ENCODE measurements at regions not wholly inside any gene's neighbourhood (a gene's known extent, or its start where the extent isn't known, plus 50 kb on each side); places are given as distances from the start of the nearest gene placed in this dataset.
A peak's percentile ranks its signal among the peaks of the same experiment; 100 is the strongest.

GRCh38 chr4:151931563-151931962 is 170.8 kb upstream of the GATB start:
- no peaks in the 10 kb centered on the region for H3K36me3 ChIP-seq (ENCODE audit: control insufficient read depth in 4 of 4, insufficient read depth in 4 of 4, low read length in 3 of 4)
- CTCF ChIA-PET: no interaction called here
- peaks cover 0 to 3% (median 0%) of the 10 kb centered on the region in 4 experiments for H3K4me1 ChIP-seq (ENCODE audit: control extremely low read depth in 1 of 4, control insufficient read depth in 4 of 4, insufficient read depth in 4 of 4, low read length in 3 of 4)
- H3K27ac ChIP-seq (ENCODE audit: insufficient read depth in 1 of 2, low read depth in 1 of 2, low read length in 2 of 2, poor library complexity in 1 of 2, severe bottlenecking in 2 of 2): no peak overlapping the region
- no peak for DNase-seq
- H3K27me3 ChIP-seq (replicated peaks in 2 of 5; ENCODE audit: control insufficient read depth in 4 of 5, insufficient read depth in 5 of 5, low read length in 4 of 5): peaks cover 0 to 6% (median 0%) of the 10 kb centered on the region in 5 experiments
- POLR2A ChIA-PET: no interaction called here
- H3K4me3 ChIP-seq (ENCODE audit: control insufficient read depth in 1 of 7, extremely low read depth in 1 of 7, insufficient read depth in 4 of 7, low read depth in 2 of 7, low read length in 6 of 7): no peak overlapping the region
- no peaks in the 10 kb centered on the region for H3K9me3 ChIP-seq (ENCODE audit: control extremely low read depth in 1 of 5, control insufficient read depth in 4 of 5, insufficient read depth in 2 of 5, low read depth in 1 of 5, low read length in 4 of 5)
- WGBS (ENCODE audit: insufficient coverage): 85% methylated on average over 2 of the region's 2 CpGs

GRCh38 chr4:151930372-151930771 is 169.6 kb upstream of the GATB start:
- Histone ChIP-seq H3K27me3 (replicated peaks in 2 of 5; ENCODE audit: control insufficient read depth in 4 of 5, insufficient read depth in 5 of 5, low read length in 4 of 5) (peaks cover 0 to 3% (median 0%) of the 10 kb centered on the region in 5 experiments), H3K36me3 (ENCODE audit: control insufficient read depth in 4 of 4, insufficient read depth in 4 of 4, low read length in 3 of 4) (no peaks in the 10 kb centered on the region), H3K4me1 (ENCODE audit: control extremely low read depth in 1 of 4, control insufficient read depth in 4 of 4, insufficient read depth in 4 of 4, low read length in 3 of 4) (peaks cover 0 to 3% (median 0%) of the 10 kb centered on the region in 4 experiments), H3K4me3 (ENCODE audit: control insufficient read depth in 1 of 7, extremely low read depth in 1 of 7, insufficient read depth in 4 of 7, low read depth in 2 of 7, low read length in 6 of 7) (no peak overlapping the region), H3K9me3 (ENCODE audit: control extremely low read depth in 1 of 5, control insufficient read depth in 4 of 5, insufficient read depth in 2 of 5, low read depth in 1 of 5, low read length in 4 of 5) (no peaks in the 10 kb centered on the region), H3K27ac (ENCODE audit: insufficient read depth in 1 of 2, low read depth in 1 of 2, low read length in 2 of 2, poor library complexity in 1 of 2, severe bottlenecking in 2 of 2) (no peak overlapping the region)
- WGBS (ENCODE audit: insufficient coverage): 0% methylated on average over 1 of the region's 2 CpGs
- ChIA-PET POLR2A (no interaction called here), CTCF (no interaction called here)
- DNase-seq: peak in 2 of 3 donors; percentile 1 to 2

- Histone ChIP-seq H3K27ac (ENCODE audit: insufficient read depth in 1 of 2, low read depth in 1 of 2, low read length in 2 of 2, poor library complexity in 1 of 2, severe bottlenecking in 2 of 2) (no peak overlapping the region), H3K27me3 (replicated peaks in 2 of 5; ENCODE audit: control insufficient read depth in 4 of 5, insufficient read depth in 5 of 5, low read length in 4 of 5) (peaks cover 0 to 3% (median 0%) of the 10 kb centered on the region in 5 experiments), H3K4me3 (ENCODE audit: control insufficient read depth in 1 of 7, extremely low read depth in 1 of 7, insufficient read depth in 4 of 7, low read depth in 2 of 7, low read length in 6 of 7) (no peak overlapping the region), H3K36me3 (ENCODE audit: control insufficient read depth in 4 of 4, insufficient read depth in 4 of 4, low read length in 3 of 4) (no peaks in the 10 kb centered on the region), H3K4me1 (ENCODE audit: control extremely low read depth in 1 of 4, control insufficient read depth in 4 of 4, insufficient read depth in 4 of 4, low read length in 3 of 4) (peaks cover 0 to 3% (median 0%) of the 10 kb centered on the region in 4 experiments), H3K9me3 (ENCODE audit: control extremely low read depth in 1 of 5, control insufficient read depth in 4 of 5, insufficient read depth in 2 of 5, low read depth in 1 of 5, low read length in 4 of 5) (no peaks in the 10 kb centered on the region)
- 92% methylated on average over 5 of the region's 5 CpGs for WGBS (ENCODE audit: insufficient coverage)
- ChIA-PET CTCF (interaction anchor here (1.2 kb wide), 1 partner anchor 31 kb away, joined by 3 read pairs; no protein-coding TSS in a partner anchor), POLR2A (no interaction called here)
- DNase-seq: no peak
Measured at GRCh38 chr4:151928112-151928511, 167.3 kb upstream of the GATB start.

- 96% methylated on average over 5 of the region's 5 CpGs for WGBS (ENCODE audit: insufficient coverage)
- H3K36me3 ChIP-seq (ENCODE audit: control insufficient read depth in 4 of 4, insufficient read depth in 4 of 4, low read length in 3 of 4): no peaks in the 10 kb centered on the region
- H3K9me3 ChIP-seq (ENCODE audit: control extremely low read depth in 1 of 5, control insufficient read depth in 4 of 5, insufficient read depth in 2 of 5, low read depth in 1 of 5, low read length in 4 of 5): no peaks in the 10 kb centered on the region
- H3K4me1 ChIP-seq (ENCODE audit: control extremely low read depth in 1 of 4, control insufficient read depth in 4 of 4, insufficient read depth in 4 of 4, low read length in 3 of 4): no peaks in the 10 kb centered on the region
- H3K27ac ChIP-seq (ENCODE audit: insufficient read depth in 1 of 2, low read depth in 1 of 2, low read length in 2 of 2, poor library complexity in 1 of 2, severe bottlenecking in 2 of 2): no peak overlapping the region
- H3K4me3 ChIP-seq (ENCODE audit: control insufficient read depth in 1 of 7, extremely low read depth in 1 of 7, insufficient read depth in 4 of 7, low read depth in 2 of 7, low read length in 6 of 7): no peak overlapping the region
- POLR2A ChIA-PET: no interaction called here
- peaks cover 0 to 3% (median 0%) of the 10 kb centered on the region in 5 experiments for H3K27me3 ChIP-seq (replicated peaks in 2 of 5; ENCODE audit: control insufficient read depth in 4 of 5, insufficient read depth in 5 of 5, low read length in 4 of 5)
- no peak for DNase-seq
- CTCF ChIA-PET: no interaction called here
Measured at GRCh38 chr4:151922811-151923210, 162.0 kb upstream of the GATB start.

- CTCF ChIA-PET: no interaction called here
Measured at GRCh38 chr4:151922306-151922705, 161.5 kb upstream of the GATB start.

GRCh38 chr4:151921811-151922210 is 161.0 kb upstream of the GATB start:
- Histone ChIP-seq H3K4me1 (ENCODE audit: control extremely low read depth in 1 of 4, control insufficient read depth in 4 of 4, insufficient read depth in 4 of 4, low read length in 3 of 4) (no peaks in the 10 kb centered on the region), H3K27ac (ENCODE audit: insufficient read depth in 1 of 2, low read depth in 1 of 2, low read length in 2 of 2, poor library complexity in 1 of 2, severe bottlenecking in 2 of 2) (no peak overlapping the region), H3K27me3 (replicated peaks in 2 of 5; ENCODE audit: control insufficient read depth in 4 of 5, insufficient read depth in 5 of 5, low read length in 4 of 5) (peaks cover 0 to under 1% (median 0%) of the 10 kb centered on the region in 5 experiments), H3K4me3 (ENCODE audit: control insufficient read depth in 1 of 7, extremely low read depth in 1 of 7, insufficient read depth in 4 of 7, low read depth in 2 of 7, low read length in 6 of 7) (no peak overlapping the region), H3K36me3 (ENCODE audit: control insufficient read depth in 4 of 4, insufficient read depth in 4 of 4, low read length in 3 of 4) (no peaks in the 10 kb centered on the region), H3K9me3 (ENCODE audit: control extremely low read depth in 1 of 5, control insufficient read depth in 4 of 5, insufficient read depth in 2 of 5, low read depth in 1 of 5, low read length in 4 of 5) (no peaks in the 10 kb centered on the region)
- POLR2A ChIA-PET: no interaction called here
- WGBS (ENCODE audit: insufficient coverage): 100% methylated on average over 3 of the region's 4 CpGs
- no peak for DNase-seq
- CTCF ChIA-PET: no interaction called here

More at GRCh38 chr4:151922306-151922705, 161.5 kb upstream of the GATB start:
- WGBS (ENCODE audit: insufficient coverage): 100% methylated on average over 2 of the region's 4 CpGs
- no peak overlapping the region for H3K27ac ChIP-seq (ENCODE audit: insufficient read depth in 1 of 2, low read depth in 1 of 2, low read length in 2 of 2, poor library complexity in 1 of 2, severe bottlenecking in 2 of 2)
- H3K27me3 ChIP-seq (replicated peaks in 2 of 5; ENCODE audit: control insufficient read depth in 4 of 5, insufficient read depth in 5 of 5, low read length in 4 of 5): peaks cover 0 to 3% (median 0%) of the 10 kb centered on the region in 5 experiments
- no peaks in the 10 kb centered on the region for H3K4me1 ChIP-seq (ENCODE audit: control extremely low read depth in 1 of 4, control insufficient read depth in 4 of 4, insufficient read depth in 4 of 4, low read length in 3 of 4)
- DNase-seq: no peak
- no peaks in the 10 kb centered on the region for H3K9me3 ChIP-seq (ENCODE audit: control extremely low read depth in 1 of 5, control insufficient read depth in 4 of 5, insufficient read depth in 2 of 5, low read depth in 1 of 5, low read length in 4 of 5)
- POLR2A ChIA-PET: no interaction called here
- H3K4me3 ChIP-seq (ENCODE audit: control insufficient read depth in 1 of 7, extremely low read depth in 1 of 7, insufficient read depth in 4 of 7, low read depth in 2 of 7, low read length in 6 of 7): no peak overlapping the region
- no peaks in the 10 kb centered on the region for H3K36me3 ChIP-seq (ENCODE audit: control insufficient read depth in 4 of 4, insufficient read depth in 4 of 4, low read length in 3 of 4)

- Histone ChIP-seq H3K27me3 (replicated peaks in 2 of 5; ENCODE audit: control insufficient read depth in 4 of 5, insufficient read depth in 5 of 5, low read length in 4 of 5) (no peaks in the 10 kb centered on the region), H3K36me3 (ENCODE audit: control insufficient read depth in 4 of 4, insufficient read depth in 4 of 4, low read length in 3 of 4) (no peaks in the 10 kb centered on the region), H3K9me3 (ENCODE audit: control extremely low read depth in 1 of 5, control insufficient read depth in 4 of 5, insufficient read depth in 2 of 5, low read depth in 1 of 5, low read length in 4 of 5) (no peaks in the 10 kb centered on the region), H3K27ac (ENCODE audit: insufficient read depth in 1 of 2, low read depth in 1 of 2, low read length in 2 of 2, poor library complexity in 1 of 2, severe bottlenecking in 2 of 2) (no peak overlapping the region), H3K4me3 (ENCODE audit: control insufficient read depth in 1 of 7, extremely low read depth in 1 of 7, insufficient read depth in 4 of 7, low read depth in 2 of 7, low read length in 6 of 7) (no peak overlapping the region), H3K4me1 (ENCODE audit: control extremely low read depth in 1 of 4, control insufficient read depth in 4 of 4, insufficient read depth in 4 of 4, low read length in 3 of 4) (no peaks in the 10 kb centered on the region)
- POLR2A ChIA-PET: no interaction called here
- CTCF ChIA-PET: no interaction called here
- DNase-seq: no peak
Measured at GRCh38 chr4:151921386-151921785, 160.6 kb upstream of the GATB start.
